GM12891 (cell line): ENCODE measurements at regions not wholly inside any gene's neighbourhood (a gene's known extent, or its start where the extent isn't known, plus 50 kb on each side); places are given as distances from the start of the nearest gene placed in this dataset.

Source experiments
- POLR2A ChIP-seq: IDR thresholded peaks from 2 replicates; pipeline ENCODE4 v1.6.1; 2011; ENCODE audit warnings: low read depth, low read length, control low read depth
- POLR2AphosphoS5 ChIP-seq: IDR thresholded peaks from 2 replicates; pipeline ENCODE4 v1.6.1; 2011; ENCODE audit warnings: low read depth, low read length, control low read depth
- POU2F2 ChIP-seq: IDR thresholded peaks from 2 replicates; pipeline ENCODE4 v1.6.1; 2011; ENCODE audit warnings: low read depth, mild to moderate bottlenecking, control low read depth, low read length, moderate library complexity
- TAF1 ChIP-seq: IDR thresholded peaks from 2 replicates; pipeline ENCODE4 v1.6.1; 2011; ENCODE audit warnings: low read depth, low read length, control low read depth

DNA sequence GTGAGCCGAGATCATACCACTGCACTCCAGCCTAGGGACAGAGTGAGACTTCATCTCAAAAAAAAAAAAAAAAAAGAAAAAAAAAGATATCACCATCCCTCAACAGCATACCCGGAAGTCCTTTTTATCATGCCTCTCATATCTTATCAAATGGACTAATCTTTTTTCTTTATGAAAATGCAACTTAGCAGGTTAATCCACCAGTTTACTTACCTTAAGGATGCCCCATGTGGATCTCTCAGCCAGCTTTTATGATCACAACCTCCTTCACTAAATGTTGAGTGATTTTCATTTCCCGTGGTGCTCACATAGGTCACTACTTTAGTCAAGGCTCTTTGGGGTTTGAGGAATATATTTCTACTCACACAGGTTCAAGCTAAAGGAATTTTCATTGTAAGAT, 248.8 kb upstream of the TBX3 start:
- TF ChIP-seq POLR2AphosphoS5 = no peak
- no peak for TF ChIP-seq POLR2A
- no peak for TF ChIP-seq TAF1
- no peak for TF ChIP-seq POU2F2
